HL-60 (cell line): ENCODE measurements at regions not wholly inside any gene's neighbourhood (a gene's known extent, or its start where the extent isn't known, plus 50 kb on each side); places are given as distances from the start of the nearest gene placed in this dataset.

Experiments
- DNase-seq, 2 experiments: peaks; one replicate each; pipeline ENCODE4 v3.0.0-alpha.2; 2010 to 2020; ENCODE audit warnings: low read depth in 1 of 2, low spot score in 1 of 2
- H3K27ac ChIP-seq: fragments of 250-450 bp; sonication (Bioruptor Pico); replicated peaks from 2 replicates; pipeline ENCODE4 v1.5.1; 2020; ENCODE audit warnings: mild to moderate bottlenecking, moderate library complexity
- H3K27me3 ChIP-seq: fragments of 250-450 bp; sonication (Bioruptor Pico); 2 replicates; pipeline ENCODE4 v1.5.1; 2021; ENCODE audit warnings: mild to moderate bottlenecking, moderate library complexity; ENCODE audit not compliant: insufficient read depth, poor library complexity, severe bottlenecking
- H3K4me3 ChIP-seq: replicated peaks from 2 replicates; pipeline ENCODE4 v1.5.1; 2011; ENCODE audit warnings: mild to moderate bottlenecking, control low read depth, low read length; ENCODE audit not compliant: insufficient read depth
- GABPA ChIP-seq: IDR thresholded peaks from 2 replicates; pipeline ENCODE4 v1.6.1; 2012; ENCODE audit warnings: low read depth
- POLR2AphosphoS5 ChIP-seq: IDR thresholded peaks from 2 replicates; pipeline ENCODE4 v1.6.1; 2012; ENCODE audit warnings: low read depth
- SPI1 ChIP-seq: IDR thresholded peaks from 2 replicates; pipeline ENCODE4 v1.6.1; 2012; ENCODE audit warnings: low read depth, mild to moderate bottlenecking, borderline replicate concordance
- TF ChIP-seq, protein P1 (sequence below): IDR thresholded peaks from one replicate; pipeline ENCODE4 v1.5.1; 2011; ENCODE audit warnings: low read length, control low read depth, inconsistent platforms; ENCODE audit not compliant: insufficient read depth
- TF ChIP-seq, protein P2 (sequence below): IDR thresholded peaks from 2 replicates; pipeline ENCODE4 v1.6.1; 2012; ENCODE audit warnings: low read depth; ENCODE audit not compliant: insufficient replicate concordance

- no peak for DNase-seq
- TF ChIP-seq GABPA (no peak), SPI1 (no peak), POLR2AphosphoS5 (no peak)
- TF ChIP-seq, protein P1, sequence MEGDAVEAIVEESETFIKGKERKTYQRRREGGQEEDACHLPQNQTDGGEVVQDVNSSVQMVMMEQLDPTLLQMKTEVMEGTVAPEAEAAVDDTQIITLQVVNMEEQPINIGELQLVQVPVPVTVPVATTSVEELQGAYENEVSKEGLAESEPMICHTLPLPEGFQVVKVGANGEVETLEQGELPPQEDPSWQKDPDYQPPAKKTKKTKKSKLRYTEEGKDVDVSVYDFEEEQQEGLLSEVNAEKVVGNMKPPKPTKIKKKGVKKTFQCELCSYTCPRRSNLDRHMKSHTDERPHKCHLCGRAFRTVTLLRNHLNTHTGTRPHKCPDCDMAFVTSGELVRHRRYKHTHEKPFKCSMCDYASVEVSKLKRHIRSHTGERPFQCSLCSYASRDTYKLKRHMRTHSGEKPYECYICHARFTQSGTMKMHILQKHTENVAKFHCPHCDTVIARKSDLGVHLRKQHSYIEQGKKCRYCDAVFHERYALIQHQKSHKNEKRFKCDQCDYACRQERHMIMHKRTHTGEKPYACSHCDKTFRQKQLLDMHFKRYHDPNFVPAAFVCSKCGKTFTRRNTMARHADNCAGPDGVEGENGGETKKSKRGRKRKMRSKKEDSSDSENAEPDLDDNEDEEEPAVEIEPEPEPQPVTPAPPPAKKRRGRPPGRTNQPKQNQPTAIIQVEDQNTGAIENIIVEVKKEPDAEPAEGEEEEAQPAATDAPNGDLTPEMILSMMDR: no peak
- TF ChIP-seq, protein P2, sequence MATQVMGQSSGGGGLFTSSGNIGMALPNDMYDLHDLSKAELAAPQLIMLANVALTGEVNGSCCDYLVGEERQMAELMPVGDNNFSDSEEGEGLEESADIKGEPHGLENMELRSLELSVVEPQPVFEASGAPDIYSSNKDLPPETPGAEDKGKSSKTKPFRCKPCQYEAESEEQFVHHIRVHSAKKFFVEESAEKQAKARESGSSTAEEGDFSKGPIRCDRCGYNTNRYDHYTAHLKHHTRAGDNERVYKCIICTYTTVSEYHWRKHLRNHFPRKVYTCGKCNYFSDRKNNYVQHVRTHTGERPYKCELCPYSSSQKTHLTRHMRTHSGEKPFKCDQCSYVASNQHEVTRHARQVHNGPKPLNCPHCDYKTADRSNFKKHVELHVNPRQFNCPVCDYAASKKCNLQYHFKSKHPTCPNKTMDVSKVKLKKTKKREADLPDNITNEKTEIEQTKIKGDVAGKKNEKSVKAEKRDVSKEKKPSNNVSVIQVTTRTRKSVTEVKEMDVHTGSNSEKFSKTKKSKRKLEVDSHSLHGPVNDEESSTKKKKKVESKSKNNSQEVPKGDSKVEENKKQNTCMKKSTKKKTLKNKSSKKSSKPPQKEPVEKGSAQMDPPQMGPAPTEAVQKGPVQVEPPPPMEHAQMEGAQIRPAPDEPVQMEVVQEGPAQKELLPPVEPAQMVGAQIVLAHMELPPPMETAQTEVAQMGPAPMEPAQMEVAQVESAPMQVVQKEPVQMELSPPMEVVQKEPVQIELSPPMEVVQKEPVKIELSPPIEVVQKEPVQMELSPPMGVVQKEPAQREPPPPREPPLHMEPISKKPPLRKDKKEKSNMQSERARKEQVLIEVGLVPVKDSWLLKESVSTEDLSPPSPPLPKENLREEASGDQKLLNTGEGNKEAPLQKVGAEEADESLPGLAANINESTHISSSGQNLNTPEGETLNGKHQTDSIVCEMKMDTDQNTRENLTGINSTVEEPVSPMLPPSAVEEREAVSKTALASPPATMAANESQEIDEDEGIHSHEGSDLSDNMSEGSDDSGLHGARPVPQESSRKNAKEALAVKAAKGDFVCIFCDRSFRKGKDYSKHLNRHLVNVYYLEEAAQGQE: no peak
- H3K27ac ChIP-seq: no peak overlapping the region
- no peak overlapping the region for H3K4me3 ChIP-seq
- no peaks in the 10 kb centered on the region for H3K27me3 ChIP-seq
Measured at GRCh38 chr9:28053096-28053777, 480.0 kb upstream of the C9orf72 start.

GRCh38 chr9:28056006-28056405, 482.7 kb upstream of the C9orf72 start:
- TF ChIP-seq GABPA (no peak), SPI1 (no peak), POLR2AphosphoS5 (no peak)
- TF ChIP-seq, protein P2: no peak
- TF ChIP-seq, protein P1: no peak
- H3K27me3 ChIP-seq: no peaks in the 10 kb centered on the region
- H3K27ac ChIP-seq: no peak overlapping the region
- no peak for DNase-seq
- H3K4me3 ChIP-seq: no peak overlapping the region

GRCh38 chr9:28056466-28056865, 483.2 kb upstream of the C9orf72 start:
- TF ChIP-seq SPI1: no peak
- TF ChIP-seq, protein P1: no peak
- no peak for TF ChIP-seq GABPA
- no peak for TF ChIP-seq POLR2AphosphoS5
- TF ChIP-seq, protein P2: no peak
- no peak for DNase-seq
- Histone ChIP-seq H3K27me3 (no peaks in the 10 kb centered on the region), H3K27ac (no peak overlapping the region), H3K4me3 (no peak overlapping the region)
